WTC11 (cell line): ENCODE measurements at regions not wholly inside any gene's neighbourhood (a gene's known extent, or its start where the extent isn't known, plus 50 kb on each side); places are given as distances from the start of the nearest gene placed in this dataset.

Source experiments
- ATAC-seq: fragments of 200-7000 bp; cut with Tn5 transposase; 2 replicates; pipeline ENCODE4 v1.10.0; 2021; ENCODE audit warnings: mild to moderate bottlenecking, moderate library complexity
- CTCF ChIA-PET: fragments of 300-600 bp; sonication (Branson Sonifier 250); formaldehyde crosslinking; loops from one replicate; lab custom pipeline; 2021; ENCODE audit warnings: antibody characterized with exemption; lab: Charles Lee
- POLR2A ChIA-PET: fragments of 350-600 bp; sonication (Branson Sonifier 250); formaldehyde crosslinking; loops from one replicate; lab custom pipeline; 2021; ENCODE audit warnings: antibody characterized with exemption; lab: Charles Lee
- DNase-seq: peaks from one replicate; pipeline ENCODE4 v3.0.0; 2021; ENCODE audit warnings: low spot score
- H3K27ac Mint-ChIP-seq: 2 replicates; pipeline ENCODE4 v1.8.0; 2021; ENCODE audit warnings: mixed read lengths
- H3K27me3 Mint-ChIP-seq: 2 replicates; pipeline ENCODE4 v1.8.0; 2021; ENCODE audit warnings: low read depth, mild to moderate bottlenecking, moderate library complexity, mixed read lengths
- H3K36me3 Mint-ChIP-seq: 2 replicates; pipeline ENCODE4 v1.8.0; 2021; ENCODE audit warnings: mixed read lengths
- H3K4me1 Mint-ChIP-seq: 2 replicates; pipeline ENCODE4 v1.8.0; 2022; ENCODE audit warnings: mixed read lengths
- H3K4me3 Mint-ChIP-seq: 2 replicates; pipeline ENCODE4 v1.8.0; 2021; ENCODE audit warnings: mild to moderate bottlenecking, moderate library complexity, mixed read lengths
- H3K9me3 Mint-ChIP-seq: 2 replicates; pipeline ENCODE4 v1.8.0; 2021; ENCODE audit warnings: mixed read lengths
- AR ChIP-seq: fragments of 250-450 bp; sonication (Bioruptor Pico); IDR thresholded peaks from 2 replicates; pipeline ENCODE4 v1.9.0; 2021; ENCODE audit warnings: mild to moderate bottlenecking
- CREM ChIP-seq: sonication (generic); formaldehyde crosslinking; IDR thresholded peaks from 2 replicates; pipeline ENCODE4 v1.8.1; 2022; ENCODE audit warnings: mild to moderate bottlenecking, missing genetic modification reagents, moderate library complexity
- E2F5 ChIP-seq: sonication (generic); formaldehyde crosslinking; IDR thresholded peaks from 2 replicates; pipeline ENCODE4 v1.8.1; 2022; ENCODE audit warnings: mild to moderate bottlenecking, moderate library complexity, missing genetic modification reagents
- ERG ChIP-seq: fragments of 250-450 bp; sonication (Bioruptor Pico); IDR thresholded peaks from 2 replicates; pipeline ENCODE4 v1.8.0; 2021; ENCODE audit warnings: mild to moderate bottlenecking
- JUN ChIP-seq: sonication (generic); formaldehyde crosslinking; IDR thresholded peaks from 2 replicates; pipeline ENCODE4 v1.8.0; 2023; ENCODE audit warnings: mild to moderate bottlenecking, missing genetic modification reagents
- KAT7 ChIP-seq: sonication (generic); formaldehyde crosslinking; IDR thresholded peaks from 2 replicates; pipeline ENCODE4 v1.8.1; 2023; ENCODE audit warnings: missing genetic modification reagents, mild to moderate bottlenecking, borderline replicate concordance
- MXD4 ChIP-seq: fragments of 250-450 bp; sonication (Bioruptor Pico); IDR thresholded peaks from 2 replicates; pipeline ENCODE4 v1.8.0; 2021; ENCODE audit warnings: mild to moderate bottlenecking, moderate library complexity, borderline replicate concordance
- MYBL2 ChIP-seq: sonication (generic); formaldehyde crosslinking; IDR thresholded peaks from 2 replicates; pipeline ENCODE4 v1.8.1; 2023; ENCODE audit warnings: mild to moderate bottlenecking, moderate library complexity, missing genetic modification reagents
- NR3C1 ChIP-seq: sonication (generic); formaldehyde crosslinking; conservative IDR thresholded peaks from 2 replicates; pipeline ENCODE4 v1.8.1; 2023; ENCODE audit warnings: low read depth, mild to moderate bottlenecking, missing genetic modification reagents
- SOX15 ChIP-seq: fragments of 250-450 bp; sonication (Bioruptor Pico); IDR thresholded peaks from 2 replicates; pipeline ENCODE4 v1.9.0; 2021; ENCODE audit warnings: mild to moderate bottlenecking
- TEAD4 ChIP-seq: sonication (generic); formaldehyde crosslinking; IDR thresholded peaks from 2 replicates; pipeline ENCODE4 v1.8.0; 2022; ENCODE audit warnings: mild to moderate bottlenecking, missing genetic modification reagents
- USF2 ChIP-seq: sonication (generic); formaldehyde crosslinking; IDR thresholded peaks from 2 replicates; pipeline ENCODE4 v1.8.1; 2023; ENCODE audit warnings: mild to moderate bottlenecking, missing genetic modification reagents, moderate library complexity
- ZNF219 ChIP-seq: sonication (generic); formaldehyde crosslinking; IDR thresholded peaks from 2 replicates; pipeline ENCODE4 v1.8.0; 2023; ENCODE audit warnings: missing genetic modification reagents, mild to moderate bottlenecking, borderline replicate concordance
- ZNF317 ChIP-seq: sonication (generic); formaldehyde crosslinking; IDR thresholded peaks from 2 replicates; pipeline ENCODE4 v1.8.1; 2023; ENCODE audit warnings: low read depth, mild to moderate bottlenecking, moderate library complexity, missing genetic modification reagents, borderline replicate concordance
- ZNF425 ChIP-seq: fragments of 250-450 bp; sonication (Bioruptor Pico); conservative IDR thresholded peaks from 2 replicates; pipeline ENCODE4 v1.9.0; 2021; ENCODE audit warnings: mild to moderate bottlenecking
- ZNF512 ChIP-seq: sonication (generic); formaldehyde crosslinking; IDR thresholded peaks from 2 replicates; pipeline ENCODE4 v1.8.1; 2022; ENCODE audit warnings: missing genetic modification reagents, borderline replicate concordance

- DNase-seq, result no peak
- H3K4me3 Mint-ChIP-seq, result no peak overlapping the region
- no peak overlapping the region for H3K27ac Mint-ChIP-seq
- peaks cover 3% of the 10 kb centered on the region; the same call in 1 of the 2 replicates for H3K4me1 Mint-ChIP-seq
- H3K27me3 Mint-ChIP-seq, result no peaks in the 10 kb centered on the region
- POLR2A ChIA-PET, result no interaction called here
- TF ChIP-seq ZNF219 (CRISPR knock-in tag) (no peak), ZNF512 (CRISPR knock-in tag) (no peak), E2F5 (CRISPR knock-in tag) (no peak)
- no peaks in the 10 kb centered on the region for H3K36me3 Mint-ChIP-seq
- H3K9me3 Mint-ChIP-seq, result no peaks in the 10 kb centered on the region
- CTCF ChIA-PET, result no interaction called here
- no peak for ATAC-seq
These were observed 70.2 kb upstream of the SMIM21 start for GRCh38 chr18:75497576-75498235.

GRCh38 chr18:75496151-75496550 is 68.6 kb upstream of the SMIM21 start:
- ATAC-seq (no peak), DNase-seq (no peak)
- TF ChIP-seq MXD4 (CRISPR knock-in tag) (no peak), ERG (CRISPR knock-in tag) (no peak), USF2 (no peak), ZNF219 (CRISPR knock-in tag) (no peak), NR3C1 (no peak), SOX15 (no peak), ZNF317 (CRISPR knock-in tag) (no peak), MYBL2 (CRISPR knock-in tag) (no peak), ZNF425 (no peak), JUN (CRISPR knock-in tag) (no peak), AR (CRISPR knock-in tag) (no peak), CREM (no peak), ZNF512 (CRISPR knock-in tag) (no peak), KAT7 (CRISPR knock-in tag) (no peak), TEAD4 (CRISPR knock-in tag) (no peak)
- no peak overlapping the region for H3K4me3 Mint-ChIP-seq
- H3K9me3 Mint-ChIP-seq, result no peaks in the 10 kb centered on the region
- H3K27me3 Mint-ChIP-seq, result no peaks in the 10 kb centered on the region
- ChIA-PET CTCF (interaction anchor here (0.6 to 1.0 kb wide), 2 partner anchors 17 to 133 kb away, joined by 3 to 5 read pairs; no protein-coding TSS in a partner anchor), POLR2A (no interaction called here)
- no peaks in the 10 kb centered on the region for H3K36me3 Mint-ChIP-seq
- H3K4me1 Mint-ChIP-seq, result peaks cover 3% of the 10 kb centered on the region; the same call in 1 of the 2 replicates
- H3K27ac Mint-ChIP-seq, result no peak overlapping the region
